ENCODE measurements at regions not wholly inside any gene's neighbourhood (a gene's known extent, or its start where the extent isn't known, plus 50 kb on each side); places are given as distances from the start of the nearest gene placed in this dataset.

DNA sequence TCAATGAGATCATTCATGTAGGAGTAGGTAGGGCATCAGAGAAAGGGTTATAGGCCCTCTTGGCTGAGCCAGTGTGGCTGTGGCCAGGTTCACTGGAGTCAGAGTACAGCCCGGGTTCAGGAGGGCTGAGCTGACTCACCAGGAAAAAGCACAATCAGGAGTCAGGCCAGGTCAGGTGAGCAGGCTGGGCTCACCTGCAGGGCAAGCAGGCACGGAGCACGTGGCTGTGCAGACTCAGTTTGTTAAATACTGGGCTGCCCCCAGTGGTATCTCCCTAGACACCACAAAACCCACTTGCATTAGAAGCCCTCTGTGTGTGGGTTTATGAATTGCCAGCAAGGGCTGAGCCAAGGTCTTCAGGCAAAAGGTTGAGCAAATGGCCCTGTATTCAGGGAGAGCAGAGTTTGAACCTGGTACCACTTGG, 122.1 kb upstream of the SERBP1 start:
- TF ChIP-seq POLR2AphosphoS5 (IDR thresholded peaks at IDR 0.05) (no peak), CTCF (IDR thresholded peaks at IDR 0.05; ENCODE audit: poor library complexity, severe bottlenecking) (no peak), EP300 (conservative IDR thresholded peaks at IDR 0.05; ENCODE audit: poor library complexity, severe bottlenecking) (no peak), RAD21 (conservative IDR thresholded peaks at IDR 0.05) (no peak)

Data from neural cell (in vitro differentiated cells).